ENCODE measurements at regions not wholly inside any gene's neighbourhood (a gene's known extent, or its start where the extent isn't known, plus 50 kb on each side); places are given as distances from the start of the nearest gene placed in this dataset.
"Not testable (repeated sequence)": the region's sequence is repeated elsewhere in the genome, so short reads cannot be mapped to it uniquely, and the experiment has no call there.

DNA sequence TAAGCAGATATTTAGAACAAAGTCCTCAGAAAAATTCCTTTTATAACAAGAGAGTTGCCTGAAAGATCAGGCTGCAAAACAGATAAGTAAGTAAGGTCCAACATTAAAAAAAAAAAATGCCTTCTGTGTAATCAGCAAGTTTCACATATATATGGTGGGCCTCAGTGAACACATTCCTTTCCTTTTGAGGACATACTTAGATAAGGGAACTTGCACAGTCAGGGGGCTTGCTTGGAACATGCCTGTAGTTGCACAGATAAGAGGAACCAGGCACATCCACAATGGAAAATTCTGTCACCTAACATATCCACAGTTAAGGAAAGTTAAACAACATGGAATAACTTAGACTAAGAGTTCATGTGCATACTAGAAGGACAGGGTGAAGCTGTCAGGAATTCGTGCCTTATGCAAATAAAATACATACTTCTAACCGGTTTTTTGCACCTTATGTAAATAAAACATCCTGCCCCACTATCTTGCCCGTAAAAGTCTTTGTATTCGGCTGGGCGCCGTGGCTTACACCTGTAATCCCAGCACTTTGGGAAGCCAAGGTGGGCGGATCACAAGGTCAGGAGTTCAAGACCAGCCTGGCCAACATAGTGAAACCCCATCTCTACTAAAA lies 257.3 kb downstream of the ZNF33B start:
- no peak for DNase-seq (ENCODE audit: low read depth in 2 of 3, low spot score in 1 of 3)

DNA sequence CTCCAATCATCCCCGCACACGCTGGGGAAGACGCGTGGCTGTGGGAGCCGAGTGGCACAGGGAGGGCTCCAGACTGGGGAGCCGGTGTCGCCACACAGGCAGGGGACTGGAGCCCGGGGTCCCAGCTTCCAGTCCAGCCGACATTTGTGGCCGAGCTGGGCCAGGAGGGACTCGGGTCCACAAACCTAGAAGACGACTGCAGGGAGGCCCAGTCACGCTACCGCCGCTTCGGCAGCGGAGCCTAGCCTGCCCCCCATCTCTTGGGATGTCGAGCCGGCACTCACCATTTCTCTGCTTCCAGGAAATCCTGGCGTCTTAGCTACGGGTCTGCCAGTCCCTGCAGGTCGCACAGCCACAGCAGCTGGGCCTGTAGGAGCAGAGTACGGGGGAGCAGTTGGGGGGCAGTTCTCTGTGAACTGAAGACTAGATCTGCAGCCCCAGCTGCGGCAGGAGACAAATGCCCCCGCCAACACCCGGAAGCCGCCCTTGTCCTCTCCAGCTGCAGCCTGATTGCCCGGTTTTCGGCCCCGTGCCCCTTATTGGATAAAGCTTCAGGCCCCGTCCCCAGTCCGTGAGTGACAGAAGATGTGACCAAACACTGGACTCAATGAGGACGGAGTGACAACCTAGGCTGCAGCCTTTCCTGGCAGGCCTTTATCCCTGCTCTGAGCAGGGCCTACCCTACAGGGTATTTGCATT lies 270.7 kb downstream of the ZNF33B start:
- peak in 1 of 3 donors; percentile 0 for DNase-seq (ENCODE audit: low read depth in 2 of 3, low spot score in 1 of 3)

DNA sequence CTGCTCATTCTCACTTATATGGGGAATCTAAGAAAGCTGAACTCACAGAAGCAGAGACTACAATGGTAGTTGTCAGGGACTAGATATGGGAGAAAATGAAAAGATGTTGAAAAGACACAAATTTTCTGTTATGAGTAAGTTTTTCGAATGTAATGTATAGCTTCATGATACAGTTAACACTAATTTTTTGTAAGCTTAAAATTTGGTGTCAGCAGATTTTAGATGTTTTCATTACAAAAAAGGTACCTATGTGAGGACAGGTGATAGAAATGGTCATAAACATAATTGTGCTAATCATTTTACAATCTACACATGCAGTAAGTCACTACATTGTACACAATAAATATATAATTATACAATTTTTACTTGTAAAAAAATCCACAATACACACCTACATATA lies 286.6 kb downstream of the ZNF33B start:
- no peak for DNase-seq (ENCODE audit: low read depth in 2 of 3, low spot score in 1 of 3)

DNA sequence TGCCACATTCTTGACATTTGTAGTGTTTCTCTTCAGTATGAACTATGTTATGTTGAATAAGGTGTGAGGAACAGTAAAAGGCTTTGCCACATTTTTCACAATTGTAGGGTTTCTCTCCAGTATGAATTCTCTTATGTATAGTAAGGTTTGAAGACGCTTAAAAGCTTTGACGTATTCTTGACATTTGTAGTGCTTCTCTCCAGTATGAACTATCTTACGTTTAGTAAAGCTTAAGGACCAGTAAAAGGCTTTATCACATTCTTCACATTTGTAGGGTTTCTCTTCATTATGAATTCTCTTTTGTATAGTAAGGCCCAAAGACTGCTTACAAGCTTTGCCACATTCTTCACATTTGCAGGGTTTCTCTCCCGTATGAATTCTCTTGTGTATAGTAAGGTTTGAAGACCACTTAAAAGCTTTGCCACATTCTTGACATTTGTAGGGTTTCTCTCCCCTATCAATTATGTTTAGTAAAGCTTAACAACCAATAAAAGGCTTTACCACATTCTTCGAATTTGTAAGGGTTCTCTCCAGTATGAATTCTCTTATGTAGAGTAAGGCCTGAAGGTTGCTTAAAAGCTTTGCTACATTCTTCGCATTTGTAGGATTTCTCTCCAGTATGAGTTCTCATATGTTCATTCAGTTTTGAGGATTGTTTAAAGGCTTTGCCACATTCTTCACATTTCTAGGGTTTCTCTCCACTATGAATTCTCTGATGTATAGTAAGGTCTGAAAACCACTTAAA lies 301.6 kb downstream of the ZNF33B start:
- DNase-seq (ENCODE audit: low read depth in 2 of 3, low spot score in 1 of 3): not testable (repeated sequence)

DNA sequence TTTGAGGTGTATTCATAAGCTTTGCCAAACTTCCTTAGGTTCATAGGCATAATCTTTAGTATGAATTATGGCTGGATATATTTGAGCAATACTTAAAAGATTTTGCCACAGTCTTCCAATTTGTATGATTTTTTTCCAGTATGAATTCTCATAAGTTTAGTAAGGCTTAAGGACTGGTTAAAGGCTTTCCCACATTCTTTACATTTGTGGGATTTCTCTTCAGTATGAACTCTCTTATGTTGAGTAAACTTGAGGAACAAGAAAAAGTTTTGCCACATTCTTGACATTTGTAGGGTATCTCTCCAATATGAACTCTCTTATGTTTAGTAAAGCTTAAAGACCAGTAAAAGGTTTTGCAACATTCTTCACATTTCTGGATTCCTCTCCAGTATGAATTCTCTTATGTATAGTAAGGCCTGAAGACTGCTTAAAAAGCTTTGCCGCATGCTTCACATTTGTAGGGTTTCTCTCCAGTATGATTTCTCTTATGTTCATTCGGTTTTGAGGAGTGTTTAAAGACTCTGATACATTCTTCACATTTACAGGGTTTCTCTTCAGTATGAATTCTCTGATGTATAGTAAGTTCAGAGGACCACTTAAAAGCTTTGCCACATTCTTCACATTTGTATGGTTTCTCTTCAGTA lies 302.6 kb downstream of the ZNF33B start:
- not testable (repeated sequence) for DNase-seq (ENCODE audit: low read depth in 2 of 3, low spot score in 1 of 3)

DNA sequence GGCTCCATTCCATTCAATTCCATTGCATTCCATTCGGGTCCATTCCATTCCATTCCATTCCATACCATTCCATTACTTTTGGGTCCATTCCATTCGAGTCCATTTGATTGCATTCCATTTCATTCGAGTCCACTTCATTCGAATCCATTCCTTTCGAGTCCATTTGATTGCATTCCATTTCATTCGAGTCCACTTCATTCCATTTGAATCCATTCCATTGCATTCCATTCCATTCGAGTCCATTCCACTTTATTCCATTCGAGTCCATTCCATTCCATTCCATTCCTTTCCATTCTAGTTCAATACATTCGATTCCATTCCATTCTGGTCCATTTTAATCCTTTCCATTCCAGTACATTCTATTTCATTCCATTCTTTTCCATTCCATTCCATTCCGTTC lies 334.0 kb downstream of the ZNF33B start:
- no peak for DNase-seq (ENCODE audit: low read depth in 2 of 3, low spot score in 1 of 3)

DNA sequence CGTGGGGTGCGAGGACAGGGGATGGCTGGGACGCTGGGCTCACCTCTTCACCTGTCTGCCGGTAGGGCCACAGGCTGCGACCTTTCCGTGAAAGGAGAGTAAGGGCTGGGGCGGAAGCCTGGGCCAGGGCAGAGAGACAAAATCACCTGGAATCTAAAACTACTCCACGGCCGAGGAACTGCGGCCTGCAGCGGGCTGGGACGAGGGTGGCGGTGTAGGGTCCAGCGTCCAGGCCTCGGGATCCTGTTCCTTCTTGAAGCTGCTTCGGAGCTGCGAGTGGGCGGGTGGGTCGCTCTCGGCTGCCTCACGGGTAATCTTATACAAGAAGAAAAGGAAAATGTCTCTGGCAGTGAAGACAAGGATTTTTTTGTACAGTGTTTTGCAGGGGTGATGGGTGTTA lies 356.5 kb downstream of the ZNF33B start:
- not testable (repeated sequence) for DNase-seq (ENCODE audit: low read depth in 2 of 3, low spot score in 1 of 3)

DNA sequence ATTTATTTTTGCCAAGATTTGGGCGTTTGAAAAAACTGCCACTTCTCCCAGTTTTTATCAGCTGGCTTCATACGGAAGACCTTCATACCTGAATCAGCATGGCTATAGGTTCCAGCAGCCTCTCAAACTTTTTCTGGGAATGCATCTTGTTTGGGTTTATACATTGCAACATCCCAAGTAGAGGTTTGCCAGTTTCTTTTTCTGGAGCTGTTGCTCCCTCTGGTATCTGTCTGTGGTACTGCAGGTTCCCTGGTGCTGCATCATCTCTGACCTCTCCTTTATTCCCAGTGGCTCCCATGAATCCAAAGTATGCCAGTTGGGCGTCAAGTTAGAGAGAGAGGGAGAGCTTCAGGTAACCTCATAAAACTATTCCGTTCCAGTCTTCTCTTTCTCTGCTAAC lies 368.6 kb downstream of the ZNF33B start:
- not testable (repeated sequence) for DNase-seq (ENCODE audit: low read depth in 2 of 3, low spot score in 1 of 3)

DNA sequence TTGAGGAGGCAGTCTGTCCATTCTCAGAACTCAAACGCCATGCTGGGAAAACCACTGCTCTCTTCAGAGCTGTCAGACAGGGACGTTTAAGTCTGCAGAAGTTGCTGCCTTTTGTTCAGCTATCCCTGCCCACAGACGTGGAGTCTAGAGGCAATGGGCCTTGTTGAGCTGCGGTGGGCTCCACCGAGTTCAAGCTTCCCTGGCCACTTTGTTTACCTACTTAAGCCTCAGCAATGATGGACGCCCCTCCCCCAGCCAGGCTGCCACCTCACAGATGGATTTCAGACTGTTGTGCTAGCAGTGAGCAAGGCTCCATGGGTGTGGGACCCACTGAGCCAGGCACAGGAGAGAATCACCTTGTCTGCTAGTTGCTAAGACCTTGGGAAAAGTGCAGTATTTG lies 375.1 kb downstream of the ZNF33B start:
- not testable (repeated sequence) for DNase-seq (ENCODE audit: low read depth in 2 of 3, low spot score in 1 of 3)

DNA sequence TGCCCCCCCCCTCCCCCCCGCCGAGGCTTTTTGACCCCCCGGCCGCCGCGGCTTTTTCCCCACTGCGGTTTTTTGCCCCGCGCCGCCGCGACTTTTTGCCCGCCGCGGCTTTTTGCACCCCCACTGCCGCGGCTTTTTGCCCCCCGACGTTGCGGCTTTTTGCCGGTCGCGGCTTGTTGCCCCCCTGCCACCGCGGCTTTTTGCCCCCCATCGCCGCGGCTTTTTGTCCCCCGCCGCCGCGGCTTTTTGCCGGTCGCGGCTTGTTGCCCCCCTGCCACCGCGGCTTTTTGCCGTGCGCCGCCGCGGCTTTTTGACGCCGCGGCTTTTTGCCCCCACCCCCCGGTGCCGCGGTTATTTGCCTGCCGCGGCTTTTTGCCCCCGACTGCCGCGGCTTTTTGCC lies 395.4 kb downstream of the ZNF33B start:
- DNase-seq (ENCODE audit: low read depth in 2 of 3, low spot score in 1 of 3): not testable (repeated sequence)

DNA sequence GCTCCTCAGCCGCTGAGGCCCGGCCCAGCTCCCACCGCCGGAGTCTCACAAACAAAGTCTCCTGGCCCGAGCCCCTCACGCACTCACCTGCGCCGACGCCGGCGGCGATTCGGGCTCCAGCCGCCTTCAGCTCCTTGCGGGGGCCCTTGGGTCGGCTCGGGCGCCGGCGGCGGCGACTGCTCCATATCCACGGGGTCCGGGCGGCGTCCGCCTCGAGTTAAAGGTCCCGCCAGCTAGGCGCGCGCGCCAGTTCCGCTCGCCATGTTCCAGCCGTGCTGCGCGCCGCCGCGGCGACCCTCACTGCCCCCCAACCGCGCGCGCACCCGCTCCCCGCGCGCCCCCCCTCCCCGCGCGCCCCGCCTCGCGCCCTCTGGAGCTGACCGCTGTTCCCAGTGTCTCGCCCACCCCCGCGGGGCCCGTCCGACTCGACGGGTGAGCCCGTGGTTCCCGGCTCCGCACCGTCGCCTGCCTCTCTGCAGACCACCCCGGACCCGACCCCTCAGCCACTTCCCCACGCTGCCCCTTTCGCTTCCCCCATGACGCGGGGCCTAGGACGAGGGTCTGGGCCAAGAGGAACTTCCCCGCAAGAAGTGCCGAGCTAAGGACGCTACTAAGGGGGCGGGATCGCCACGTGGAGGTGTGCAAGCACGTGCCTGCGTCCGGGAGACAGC lies 396.1 kb downstream of the ZNF33B start:
- DNase-seq (ENCODE audit: low read depth in 2 of 3, low spot score in 1 of 3): no peak

DNA sequence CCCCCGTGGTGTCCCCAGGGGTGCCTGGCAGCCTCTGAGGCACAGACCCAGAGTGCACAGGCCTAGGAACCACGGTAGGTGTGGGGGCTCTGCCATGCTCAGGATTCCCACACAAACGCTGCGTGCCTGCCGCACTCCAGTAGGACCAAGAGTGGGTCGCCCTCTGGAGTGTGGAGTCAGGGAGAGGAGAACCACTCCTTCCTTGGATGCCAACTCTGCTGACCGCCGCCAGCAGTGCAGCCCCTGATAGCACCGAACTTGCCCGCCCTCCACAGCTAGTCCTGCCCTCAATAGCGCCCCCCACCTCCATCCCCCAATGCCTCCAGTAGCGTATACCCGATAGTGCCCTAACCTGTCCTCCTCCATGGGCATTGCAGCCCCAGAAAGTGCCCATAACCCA lies 402.0 kb downstream of the ZNF33B start:
- not testable (repeated sequence) for DNase-seq (ENCODE audit: low read depth in 2 of 3, low spot score in 1 of 3)

DNA sequence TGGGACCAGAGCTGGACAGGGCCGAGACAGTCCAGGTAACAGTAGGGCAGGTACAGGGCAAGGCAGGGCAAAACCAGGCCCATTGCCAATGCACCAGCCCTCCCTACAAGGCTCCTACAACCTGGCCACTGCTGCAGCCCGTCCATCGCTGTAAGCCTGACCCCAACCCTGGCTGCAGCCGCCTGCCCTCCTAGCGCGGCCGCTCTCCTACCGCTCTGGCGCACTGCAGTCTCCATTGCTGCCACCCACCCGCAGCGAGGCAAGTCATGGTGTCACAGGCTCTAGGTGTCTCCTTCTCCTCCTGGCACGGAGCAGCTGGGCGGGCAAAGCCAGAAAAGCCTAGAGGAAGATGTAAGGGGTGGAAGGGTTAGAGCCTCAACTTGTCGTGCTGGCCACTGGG lies 402.6 kb downstream of the ZNF33B start:
- not testable (repeated sequence) for DNase-seq (ENCODE audit: low read depth in 2 of 3, low spot score in 1 of 3)

DNA sequence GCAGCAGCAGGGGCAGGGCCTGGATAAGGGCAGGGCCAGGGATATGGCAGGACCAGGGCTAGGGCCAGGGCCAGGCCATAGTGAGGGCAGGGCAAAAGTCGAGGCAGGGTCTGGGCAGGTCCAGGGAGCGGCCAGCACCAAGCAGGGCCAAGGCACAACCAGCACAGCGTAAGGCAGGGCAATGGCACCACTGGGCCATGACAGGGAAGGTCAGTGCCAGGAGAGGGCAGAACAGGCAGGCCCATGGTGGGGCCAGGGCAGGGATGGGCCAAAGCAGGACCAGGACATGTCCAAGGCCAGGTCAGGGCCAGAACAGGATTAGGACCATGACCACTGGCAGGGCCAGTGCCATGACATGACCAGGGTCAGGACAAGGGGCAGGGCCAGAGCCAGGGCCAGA lies 403.1 kb downstream of the ZNF33B start:
- not testable (repeated sequence) for DNase-seq (ENCODE audit: low read depth in 2 of 3, low spot score in 1 of 3)

DNA sequence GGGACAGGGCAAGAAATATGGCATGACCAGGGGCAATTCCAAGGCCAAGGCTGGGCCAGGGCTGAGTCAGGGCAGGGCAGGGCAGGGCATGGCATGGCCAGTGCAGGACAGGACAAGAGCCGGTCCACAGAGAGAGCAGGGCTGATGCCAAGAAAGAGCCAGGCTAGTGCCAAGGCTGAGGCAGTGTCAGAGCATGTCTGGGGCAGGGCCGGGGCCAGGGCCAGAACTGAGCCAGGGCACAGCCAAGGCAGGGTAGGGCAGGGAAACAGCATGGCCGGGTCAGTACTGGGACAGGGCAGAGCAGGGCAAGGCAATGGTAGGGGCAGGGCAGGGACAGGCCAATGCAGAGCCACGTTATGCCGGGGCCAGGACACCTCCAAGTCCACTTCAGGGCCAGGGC lies 403.9 kb downstream of the ZNF33B start:
- not testable (repeated sequence) for DNase-seq (ENCODE audit: low read depth in 2 of 3, low spot score in 1 of 3)

DNA sequence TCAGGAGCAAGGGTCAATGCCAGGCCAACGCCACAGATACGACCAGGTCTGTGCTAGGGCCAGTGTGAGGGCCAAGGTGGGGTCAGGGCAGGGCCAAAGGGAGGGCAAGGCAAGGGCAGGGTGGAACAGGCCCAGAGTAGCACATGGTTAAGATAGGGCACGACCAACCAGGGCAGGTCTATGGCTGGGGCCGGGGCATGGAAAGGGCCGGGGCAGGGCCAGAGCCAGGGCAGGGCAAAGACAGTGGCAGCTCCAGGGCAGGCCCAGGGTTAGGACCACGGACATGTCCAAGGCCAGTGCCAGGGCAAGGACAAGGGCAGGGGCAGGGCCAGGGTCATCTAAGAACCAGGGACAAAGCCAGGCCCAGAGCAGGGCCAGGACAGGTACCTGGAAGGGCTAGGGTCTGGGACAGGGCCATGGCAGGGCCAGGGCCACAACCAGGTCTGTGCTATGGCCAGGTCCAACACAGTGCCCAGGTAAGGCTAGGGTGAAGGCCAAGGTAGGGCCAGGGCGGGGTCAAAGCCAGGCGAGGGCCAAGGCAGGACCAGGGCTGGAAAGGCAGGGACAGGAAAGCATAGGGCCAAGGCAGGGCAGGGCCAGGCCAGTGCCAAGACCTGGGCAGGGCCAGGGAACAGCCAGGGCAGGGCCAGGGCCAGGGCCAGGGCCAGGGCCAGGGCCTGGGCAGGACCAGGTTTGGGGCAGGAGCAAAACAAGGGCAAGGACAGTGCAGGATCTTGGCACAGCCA lies 404.7 kb downstream of the ZNF33B start:
- DNase-seq (ENCODE audit: low read depth in 2 of 3, low spot score in 1 of 3): not testable (repeated sequence)

DNA sequence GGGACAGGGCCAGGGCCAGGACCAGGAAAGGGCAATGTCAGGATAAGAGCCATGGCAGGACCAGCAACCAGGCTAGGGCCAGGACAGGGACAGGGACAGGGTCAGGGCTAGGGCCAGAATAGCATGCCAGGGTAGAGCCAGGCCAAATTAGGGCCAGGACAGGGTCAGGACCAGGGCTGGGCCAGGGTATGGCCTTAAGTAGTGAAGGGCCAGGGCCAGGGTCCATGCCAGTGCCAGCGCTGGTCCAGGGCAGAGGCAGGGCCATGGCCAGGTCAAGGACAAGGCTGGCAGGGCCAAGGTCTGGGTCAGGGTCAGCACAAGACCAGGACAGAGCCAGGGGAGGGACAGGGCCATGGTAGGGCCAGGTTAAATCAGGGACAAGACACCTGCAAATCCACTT lies 405.4 kb downstream of the ZNF33B start:
- not testable (repeated sequence) for DNase-seq (ENCODE audit: low read depth in 2 of 3, low spot score in 1 of 3)

DNA sequence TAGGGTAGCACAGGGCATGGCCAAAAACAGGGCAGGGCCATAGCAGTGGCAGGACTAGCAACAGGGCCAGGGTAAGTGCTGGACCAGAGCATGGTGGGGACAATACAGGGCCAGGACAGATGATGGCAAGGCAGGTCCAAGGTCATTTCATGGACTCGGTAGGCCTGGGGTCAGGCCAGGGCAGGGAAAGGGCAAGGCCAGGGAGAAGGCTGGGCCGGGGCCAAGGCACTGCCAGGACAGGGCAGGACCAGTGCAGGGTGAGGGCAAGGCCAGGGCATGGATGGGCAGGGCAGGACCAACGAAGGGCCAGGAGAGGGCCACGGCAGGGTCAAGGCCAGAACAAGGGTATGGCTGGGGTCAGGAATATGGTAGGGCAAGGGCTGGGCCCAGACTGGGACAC lies 407.6 kb downstream of the ZNF33B start:
- DNase-seq (ENCODE audit: low read depth in 2 of 3, low spot score in 1 of 3): not testable (repeated sequence)

DNA sequence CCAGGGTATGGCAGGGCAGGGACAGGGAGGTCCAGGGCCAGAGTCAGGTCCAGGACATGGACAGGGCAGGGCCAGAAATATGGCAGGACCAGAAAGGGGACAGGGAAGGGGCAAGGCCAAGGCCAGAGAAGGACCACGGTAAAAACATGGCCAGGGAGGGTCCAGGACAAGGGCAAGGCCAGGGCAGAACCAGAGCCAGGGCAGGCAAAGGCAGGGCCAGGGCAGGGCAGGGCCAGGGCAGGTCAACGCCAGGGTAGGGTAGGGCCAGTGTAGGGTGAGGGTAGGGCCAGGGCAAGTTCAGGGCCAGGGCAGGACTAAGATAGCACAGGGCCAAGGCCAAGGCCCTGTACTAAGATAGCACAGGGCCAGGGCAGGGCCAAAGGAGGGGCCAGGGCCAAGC lies 408.3 kb downstream of the ZNF33B start:
- not testable (repeated sequence) for DNase-seq (ENCODE audit: low read depth in 2 of 3, low spot score in 1 of 3)

DNA sequence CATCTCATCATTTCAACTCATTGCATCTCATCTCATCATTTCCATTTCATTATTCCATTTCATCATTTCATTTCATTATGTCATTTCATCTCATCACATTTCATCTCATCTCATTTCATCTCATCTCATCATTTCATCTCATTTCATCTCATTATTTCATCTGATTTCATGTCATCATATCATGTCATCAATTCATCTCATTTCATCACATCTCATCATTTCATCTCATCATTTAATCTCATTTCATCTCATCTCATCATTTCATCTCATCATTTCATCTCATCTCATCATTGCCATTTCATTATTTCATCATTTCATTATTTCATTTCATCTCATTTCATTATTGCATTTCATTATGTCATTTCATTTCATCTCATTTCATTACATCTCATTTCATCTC lies 410.5 kb downstream of the ZNF33B start:
- DNase-seq (ENCODE audit: low read depth in 2 of 3, low spot score in 1 of 3): not testable (repeated sequence)

All from stimulated activated CD4-positive, alpha-beta T cell treated with anti-CD3 and anti-CD28 coated beads, Interleukin-12 subunit alpha, Interleukin-12 subunit beta, amount 100 ng/mL, for 48 hours (primary cell).